Gastrocnemius medialis (tissue), 4 donors: ENCODE measurements at regions not wholly inside any gene's neighbourhood (a gene's known extent, or its start where the extent isn't known, plus 50 kb on each side); places are given as distances from the start of the nearest gene placed in this dataset.

Experiments used
- POLR2A ChIP-seq, 2 donors: fragments of 450-650 bp; IDR thresholded peaks; one replicate each; pipeline ENCODE4 v1.6.1; 2017; ENCODE audit warnings: antibody characterized with exemption in 2 of 2, mild to moderate bottlenecking in 2 of 2, moderate library complexity in 2 of 2
- TF ChIP-seq, protein P1 (sequence below), 5 experiments: fragments of 450-650 bp in 3 of 5; fragments of 200-600 bp in 2 of 5; sonication (generic) in 2 of 5; IDR thresholded peaks in 4 of 5; conservative IDR thresholded peaks in 1 of 5; 1 replicate in 4 of 5; 2 replicates in 1 of 5; pipeline ENCODE4 v1.5.1; 2016 to 2019; ENCODE audit warnings: antibody characterized with exemption in 5 of 5, mild to moderate bottlenecking in 3 of 5, moderate library complexity in 3 of 5

DNA sequence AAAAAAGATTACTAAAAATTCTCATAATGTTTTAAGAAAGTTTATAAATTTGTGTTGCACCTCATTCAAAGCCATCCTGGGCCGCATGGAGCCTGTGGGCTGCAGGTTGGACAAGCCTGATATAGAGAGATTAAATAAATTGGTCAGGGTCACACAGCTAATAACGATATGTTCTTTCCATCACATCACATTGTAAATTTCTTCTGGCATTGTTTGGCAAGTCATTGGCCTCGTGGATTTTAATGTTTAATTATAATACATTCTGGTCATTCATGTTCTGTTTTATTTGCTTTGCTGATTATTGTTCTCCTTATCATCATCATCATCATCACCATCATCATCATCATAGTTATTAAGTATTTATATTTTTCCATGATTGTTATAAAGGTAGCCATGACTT, 157.3 kb downstream of the DIO2 start:
- TF ChIP-seq, protein P1, sequence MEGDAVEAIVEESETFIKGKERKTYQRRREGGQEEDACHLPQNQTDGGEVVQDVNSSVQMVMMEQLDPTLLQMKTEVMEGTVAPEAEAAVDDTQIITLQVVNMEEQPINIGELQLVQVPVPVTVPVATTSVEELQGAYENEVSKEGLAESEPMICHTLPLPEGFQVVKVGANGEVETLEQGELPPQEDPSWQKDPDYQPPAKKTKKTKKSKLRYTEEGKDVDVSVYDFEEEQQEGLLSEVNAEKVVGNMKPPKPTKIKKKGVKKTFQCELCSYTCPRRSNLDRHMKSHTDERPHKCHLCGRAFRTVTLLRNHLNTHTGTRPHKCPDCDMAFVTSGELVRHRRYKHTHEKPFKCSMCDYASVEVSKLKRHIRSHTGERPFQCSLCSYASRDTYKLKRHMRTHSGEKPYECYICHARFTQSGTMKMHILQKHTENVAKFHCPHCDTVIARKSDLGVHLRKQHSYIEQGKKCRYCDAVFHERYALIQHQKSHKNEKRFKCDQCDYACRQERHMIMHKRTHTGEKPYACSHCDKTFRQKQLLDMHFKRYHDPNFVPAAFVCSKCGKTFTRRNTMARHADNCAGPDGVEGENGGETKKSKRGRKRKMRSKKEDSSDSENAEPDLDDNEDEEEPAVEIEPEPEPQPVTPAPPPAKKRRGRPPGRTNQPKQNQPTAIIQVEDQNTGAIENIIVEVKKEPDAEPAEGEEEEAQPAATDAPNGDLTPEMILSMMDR (IDR thresholded peaks at IDR 0.05 in 4 of 5, conservative IDR thresholded peaks at IDR 0.05 in 1 of 5) = no peak
- TF ChIP-seq POLR2A (IDR thresholded peaks at IDR 0.05) = no peak
